ENCODE measurements at regions not wholly inside any gene's neighbourhood (a gene's known extent, or its start where the extent isn't known, plus 50 kb on each side); places are given as distances from the start of the nearest gene placed in this dataset.

GRCh38 chr16:6560306-6561100 is 772.1 kb upstream of the RBFOX1 start:
- TF ChIP-seq, protein P1, sequence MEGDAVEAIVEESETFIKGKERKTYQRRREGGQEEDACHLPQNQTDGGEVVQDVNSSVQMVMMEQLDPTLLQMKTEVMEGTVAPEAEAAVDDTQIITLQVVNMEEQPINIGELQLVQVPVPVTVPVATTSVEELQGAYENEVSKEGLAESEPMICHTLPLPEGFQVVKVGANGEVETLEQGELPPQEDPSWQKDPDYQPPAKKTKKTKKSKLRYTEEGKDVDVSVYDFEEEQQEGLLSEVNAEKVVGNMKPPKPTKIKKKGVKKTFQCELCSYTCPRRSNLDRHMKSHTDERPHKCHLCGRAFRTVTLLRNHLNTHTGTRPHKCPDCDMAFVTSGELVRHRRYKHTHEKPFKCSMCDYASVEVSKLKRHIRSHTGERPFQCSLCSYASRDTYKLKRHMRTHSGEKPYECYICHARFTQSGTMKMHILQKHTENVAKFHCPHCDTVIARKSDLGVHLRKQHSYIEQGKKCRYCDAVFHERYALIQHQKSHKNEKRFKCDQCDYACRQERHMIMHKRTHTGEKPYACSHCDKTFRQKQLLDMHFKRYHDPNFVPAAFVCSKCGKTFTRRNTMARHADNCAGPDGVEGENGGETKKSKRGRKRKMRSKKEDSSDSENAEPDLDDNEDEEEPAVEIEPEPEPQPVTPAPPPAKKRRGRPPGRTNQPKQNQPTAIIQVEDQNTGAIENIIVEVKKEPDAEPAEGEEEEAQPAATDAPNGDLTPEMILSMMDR (conservative IDR thresholded peaks at IDR 0.05; ENCODE audit: low read depth in 2 of 2) = no peak
- TF ChIP-seq EZH2phosphoT487 (IDR thresholded peaks at IDR 0.05; ENCODE audit: unreplicated experiment) (no peak), POLR2AphosphoS5 (IDR thresholded peaks at IDR 0.05; ENCODE audit: low read depth) (no peak), ZNF331 (CRISPR knock-in tag; IDR thresholded peaks at IDR 0.05; ENCODE audit: low read depth) (no peak), CREB1 (CRISPR knock-in tag; IDR thresholded peaks at IDR 0.05; ENCODE audit: low read depth) (no peak), ETS1 (IDR thresholded peaks at IDR 0.05) (no peak)
- TF ChIP-seq, protein P2, sequence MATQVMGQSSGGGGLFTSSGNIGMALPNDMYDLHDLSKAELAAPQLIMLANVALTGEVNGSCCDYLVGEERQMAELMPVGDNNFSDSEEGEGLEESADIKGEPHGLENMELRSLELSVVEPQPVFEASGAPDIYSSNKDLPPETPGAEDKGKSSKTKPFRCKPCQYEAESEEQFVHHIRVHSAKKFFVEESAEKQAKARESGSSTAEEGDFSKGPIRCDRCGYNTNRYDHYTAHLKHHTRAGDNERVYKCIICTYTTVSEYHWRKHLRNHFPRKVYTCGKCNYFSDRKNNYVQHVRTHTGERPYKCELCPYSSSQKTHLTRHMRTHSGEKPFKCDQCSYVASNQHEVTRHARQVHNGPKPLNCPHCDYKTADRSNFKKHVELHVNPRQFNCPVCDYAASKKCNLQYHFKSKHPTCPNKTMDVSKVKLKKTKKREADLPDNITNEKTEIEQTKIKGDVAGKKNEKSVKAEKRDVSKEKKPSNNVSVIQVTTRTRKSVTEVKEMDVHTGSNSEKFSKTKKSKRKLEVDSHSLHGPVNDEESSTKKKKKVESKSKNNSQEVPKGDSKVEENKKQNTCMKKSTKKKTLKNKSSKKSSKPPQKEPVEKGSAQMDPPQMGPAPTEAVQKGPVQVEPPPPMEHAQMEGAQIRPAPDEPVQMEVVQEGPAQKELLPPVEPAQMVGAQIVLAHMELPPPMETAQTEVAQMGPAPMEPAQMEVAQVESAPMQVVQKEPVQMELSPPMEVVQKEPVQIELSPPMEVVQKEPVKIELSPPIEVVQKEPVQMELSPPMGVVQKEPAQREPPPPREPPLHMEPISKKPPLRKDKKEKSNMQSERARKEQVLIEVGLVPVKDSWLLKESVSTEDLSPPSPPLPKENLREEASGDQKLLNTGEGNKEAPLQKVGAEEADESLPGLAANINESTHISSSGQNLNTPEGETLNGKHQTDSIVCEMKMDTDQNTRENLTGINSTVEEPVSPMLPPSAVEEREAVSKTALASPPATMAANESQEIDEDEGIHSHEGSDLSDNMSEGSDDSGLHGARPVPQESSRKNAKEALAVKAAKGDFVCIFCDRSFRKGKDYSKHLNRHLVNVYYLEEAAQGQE (IDR thresholded peaks at IDR 0.05; ENCODE audit: unreplicated experiment) = no peak
